ENCODE measurements at regions not wholly inside any gene's neighbourhood (a gene's known extent, or its start where the extent isn't known, plus 50 kb on each side); places are given as distances from the start of the nearest gene placed in this dataset.
"Not testable (repeated sequence)": the region's sequence is repeated elsewhere in the genome, so short reads cannot be mapped to it uniquely, and the experiment has no call there.

- DNase-seq (ENCODE audit: low read depth) = not testable (repeated sequence)
Measured at GRCh38 chr6:145158636-145159035, 576.7 kb downstream of the EPM2A start.

DNA sequence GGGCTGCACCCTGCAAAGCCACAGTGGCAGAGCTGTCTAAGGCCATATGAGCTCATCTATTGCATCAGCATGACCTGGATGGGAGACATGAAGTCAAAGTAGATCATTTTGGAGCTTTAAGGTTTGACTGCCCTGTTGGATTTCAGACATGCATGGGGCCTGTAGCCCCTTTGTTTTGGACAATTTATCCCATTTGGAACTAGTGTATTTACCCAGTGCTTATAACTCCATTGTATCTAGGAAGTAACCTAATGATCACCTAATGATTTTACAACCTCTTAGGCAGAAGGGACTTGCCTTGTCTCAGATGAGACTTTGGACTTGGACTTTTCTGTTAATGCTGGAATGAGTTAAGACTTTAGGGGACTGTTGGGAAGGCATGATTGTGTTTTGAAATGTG lies 575.4 kb downstream of the EPM2A start:
- DNase-seq (ENCODE audit: low read depth) = no peak

DNA sequence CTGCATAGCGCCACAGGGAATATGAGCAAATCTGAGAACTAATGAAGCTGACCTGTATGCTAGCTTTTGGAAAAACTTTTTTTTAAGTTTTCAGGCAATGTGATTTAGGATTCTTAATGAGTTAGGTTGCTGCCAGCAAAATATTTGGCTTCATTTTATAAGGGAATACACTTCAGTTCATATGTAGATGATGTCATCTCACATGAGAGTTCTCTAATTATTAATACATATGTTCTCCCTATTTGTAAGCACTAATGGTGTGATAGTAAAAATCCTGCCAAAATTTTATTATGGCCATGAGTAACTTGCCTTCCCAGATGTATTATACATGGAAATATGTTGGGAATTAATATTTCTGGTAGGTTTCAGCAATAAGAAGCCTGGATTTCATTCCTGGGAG lies 573.8 kb downstream of the EPM2A start:
- DNase-seq (ENCODE audit: low read depth) = no peak

DNA sequence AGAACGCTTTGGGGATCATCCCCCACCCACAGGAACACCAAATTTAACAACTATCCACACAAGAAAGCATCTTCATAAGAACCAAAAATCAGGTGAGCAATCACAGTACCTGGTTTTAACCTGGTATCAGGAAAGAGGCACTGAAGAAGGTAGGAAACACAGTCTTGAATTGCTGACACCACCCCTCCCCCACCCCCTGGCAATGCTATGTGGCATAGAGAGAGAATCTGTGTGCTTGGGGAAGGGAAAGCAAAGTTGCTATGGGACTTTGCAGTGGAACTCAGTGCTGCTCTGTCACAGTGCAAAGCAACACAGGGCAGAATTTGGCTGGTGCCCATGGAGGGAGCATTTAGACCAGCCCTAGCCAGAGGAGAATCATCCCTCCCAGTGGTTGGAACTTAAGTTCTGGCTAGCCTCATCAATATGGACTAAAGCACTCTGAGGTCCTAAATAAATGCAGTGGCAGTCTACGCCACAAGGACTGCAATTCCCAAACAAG lies 565.5 kb downstream of the EPM2A start:
- no peak for DNase-seq (ENCODE audit: low read depth)

- DNase-seq (ENCODE audit: low read depth) = no peak
Measured at GRCh38 chr6:145175470-145175869, 559.9 kb downstream of the EPM2A start.

DNA sequence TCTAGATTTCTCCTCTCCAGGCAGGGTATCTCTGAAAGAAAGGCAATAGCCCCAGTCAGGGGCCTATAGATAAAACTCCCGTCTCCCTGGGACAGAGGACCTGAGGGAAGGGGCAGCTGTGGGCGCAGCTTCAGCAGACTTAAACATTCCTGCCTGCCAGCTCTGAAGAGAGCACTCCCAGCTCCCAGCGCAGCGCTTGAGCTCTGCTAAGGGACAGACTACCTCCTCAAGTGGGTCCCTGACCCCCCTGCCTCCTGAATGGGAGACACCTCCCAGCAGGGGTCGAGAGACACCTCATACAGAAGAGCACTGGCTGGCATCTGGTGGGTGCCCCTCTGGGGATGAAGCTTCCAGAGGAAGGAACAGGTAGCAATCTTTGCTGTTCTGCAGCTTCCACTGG lies 556.9 kb downstream of the EPM2A start:
- DNase-seq (ENCODE audit: low read depth) = no peak

DNA sequence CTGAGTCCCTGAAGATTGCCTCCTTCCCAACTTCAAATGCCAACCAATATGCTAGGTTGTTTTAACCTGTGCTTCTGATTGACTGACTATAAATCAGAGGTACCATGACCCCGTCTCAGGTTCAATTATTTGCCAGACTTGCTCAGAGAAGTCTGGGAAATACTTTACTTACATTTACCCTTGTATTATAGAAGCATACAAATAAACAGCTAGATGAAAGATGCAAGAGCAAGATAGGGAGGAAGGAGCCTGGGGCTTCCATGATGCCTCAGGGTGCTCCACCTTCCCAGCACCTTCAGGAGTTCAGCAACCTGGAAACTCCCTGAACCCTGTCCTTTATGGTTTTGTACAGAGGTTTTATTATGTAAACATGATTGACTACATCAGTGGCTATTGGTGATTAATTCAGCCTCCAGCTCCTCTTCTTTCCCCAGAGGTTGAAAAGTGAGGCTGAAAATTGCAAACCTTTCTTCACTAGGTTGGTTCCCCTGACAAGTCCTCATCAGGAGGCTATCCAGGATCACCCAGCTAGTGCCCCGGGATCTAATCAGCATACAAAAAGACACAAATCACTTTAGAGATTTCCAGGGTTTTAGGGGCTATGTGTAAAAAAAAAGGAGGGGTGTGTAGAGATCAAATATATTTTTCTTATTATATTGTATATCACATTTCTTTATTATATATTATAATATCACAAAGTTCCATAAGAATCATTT lies 547.7 kb downstream of the EPM2A start:
- no peak for DNase-seq (ENCODE audit: low read depth)

GRCh38 chr6:145189836-145190235 lies 545.5 kb downstream of the EPM2A start:
- no peak for DNase-seq (ENCODE audit: low read depth)

- DNase-seq (ENCODE audit: low read depth) = no peak
Measured at GRCh38 chr6:145194389-145194788, 540.9 kb downstream of the EPM2A start.

DNA sequence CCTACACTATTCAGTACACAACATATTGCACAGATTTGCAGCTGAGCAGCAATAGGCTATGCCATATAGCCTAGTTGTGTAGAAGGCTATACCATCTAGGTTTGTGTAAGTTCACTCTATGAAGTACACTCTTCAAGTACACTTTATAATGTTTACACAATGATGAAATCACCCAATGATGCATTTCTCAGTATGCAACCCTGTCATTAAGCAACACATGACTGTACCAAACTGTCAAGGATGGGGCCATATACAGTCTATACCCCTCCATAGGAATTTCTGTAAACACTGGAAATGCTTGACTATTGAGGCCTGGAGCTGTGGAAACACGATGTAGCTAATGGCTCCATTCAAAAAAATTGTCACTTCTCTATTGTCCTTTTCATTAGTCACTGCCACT lies 535.4 kb downstream of the EPM2A start:
- DNase-seq (ENCODE audit: low read depth) = no peak

- DNase-seq (ENCODE audit: low read depth) = no peak
Measured at GRCh38 chr6:145204301-145204700, 531.0 kb downstream of the EPM2A start.

GRCh38 chr6:145206247-145206907 lies 528.9 kb downstream of the EPM2A start:
- DNase-seq (ENCODE audit: low read depth) = no peak

DNA sequence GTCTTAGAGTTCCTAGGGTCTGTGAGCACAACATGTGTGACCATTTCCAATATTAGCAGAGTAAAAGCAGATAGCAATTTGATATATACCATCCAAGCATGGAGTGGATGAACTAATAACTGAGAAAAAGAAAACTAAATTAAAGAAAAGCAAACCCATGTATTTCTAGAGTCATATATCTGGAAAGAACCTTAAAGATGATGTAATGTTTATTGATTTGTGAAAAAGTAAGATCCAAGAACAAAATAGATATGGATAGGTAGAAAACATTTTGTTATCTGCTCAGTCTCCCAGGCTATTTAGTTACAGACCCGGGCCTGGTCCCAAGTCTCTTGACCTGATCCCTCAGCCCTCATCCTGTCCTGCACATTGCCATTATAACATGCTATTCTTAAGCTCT lies 526.8 kb downstream of the EPM2A start:
- DNase-seq (ENCODE audit: low read depth) = no peak

- DNase-seq (ENCODE audit: low read depth) = no peak
Measured at GRCh38 chr6:145209272-145209671, 526.0 kb downstream of the EPM2A start.

DNA sequence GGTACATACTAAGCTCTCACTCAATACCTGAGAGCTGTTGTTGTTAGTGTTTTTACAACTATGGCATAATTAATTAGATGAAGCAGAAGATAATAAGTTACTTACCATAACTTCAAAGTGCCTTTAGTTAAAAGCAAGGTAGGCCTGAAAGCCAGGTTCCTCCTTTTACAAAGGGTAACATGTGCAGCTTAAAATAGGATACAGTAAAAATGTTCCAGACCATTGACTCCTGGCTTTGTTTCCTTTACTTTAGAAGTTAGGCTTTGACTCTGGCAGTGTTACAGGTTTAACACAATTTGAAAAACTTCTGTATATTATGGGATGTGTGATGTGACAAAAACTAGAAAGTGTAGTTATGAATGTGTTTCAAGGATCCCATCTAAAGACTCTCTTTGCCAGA lies 522.5 kb downstream of the EPM2A start:
- no peak for DNase-seq (ENCODE audit: low read depth)

- no peak for DNase-seq (ENCODE audit: low read depth)
Measured at GRCh38 chr6:145213614-145214013, 521.7 kb downstream of the EPM2A start.

GRCh38 chr6:145214570-145214969 lies 520.8 kb downstream of the EPM2A start:
- no peak for DNase-seq (ENCODE audit: low read depth)

- DNase-seq (ENCODE audit: low read depth) = no peak
Measured at GRCh38 chr6:145224450-145224849, 510.9 kb downstream of the EPM2A start.

DNA sequence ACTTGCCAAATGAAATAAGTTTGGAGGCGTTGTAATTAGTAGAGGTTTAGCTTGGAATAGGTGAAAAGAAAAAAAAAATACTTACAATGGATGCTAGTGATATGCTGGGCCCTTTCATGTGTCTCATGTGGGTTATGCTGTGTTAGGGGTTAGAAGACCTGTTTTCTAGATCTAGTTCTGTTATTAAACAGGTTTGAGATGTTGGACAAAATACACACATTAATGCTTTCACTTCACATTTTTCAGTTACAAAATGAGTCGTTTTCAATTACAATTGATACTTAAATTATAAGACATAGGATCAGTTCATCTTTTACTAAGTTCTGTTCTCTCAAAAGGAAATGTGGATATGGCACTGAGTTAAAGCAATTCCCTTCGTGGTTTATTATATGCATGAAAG lies 509.8 kb downstream of the EPM2A start:
- DNase-seq (ENCODE audit: low read depth) = no peak

DNA sequence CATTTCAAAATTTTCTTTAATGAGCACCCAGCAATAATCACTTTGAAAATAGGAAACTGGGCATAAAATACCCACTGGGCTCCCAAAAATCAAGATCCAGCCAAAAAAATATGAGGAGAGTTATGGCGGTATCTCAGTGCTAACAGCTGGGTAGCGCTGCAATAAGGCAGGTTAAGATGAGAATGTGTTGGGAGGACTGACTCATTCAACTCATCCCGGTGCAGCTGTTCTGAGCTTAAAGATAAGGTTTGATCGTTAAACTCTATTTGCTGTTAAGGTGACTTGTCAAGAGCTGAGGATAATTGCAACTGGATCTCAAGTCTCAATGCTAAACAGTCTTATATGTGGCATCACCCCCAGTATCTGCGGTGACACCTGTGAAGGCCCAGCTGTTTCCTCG lies 507.7 kb downstream of the EPM2A start:
- DNase-seq (ENCODE audit: low read depth) = no peak

GRCh38 chr6:145228962-145229582 lies 506.2 kb downstream of the EPM2A start:
- DNase-seq (ENCODE audit: low read depth) = no peak

DNA sequence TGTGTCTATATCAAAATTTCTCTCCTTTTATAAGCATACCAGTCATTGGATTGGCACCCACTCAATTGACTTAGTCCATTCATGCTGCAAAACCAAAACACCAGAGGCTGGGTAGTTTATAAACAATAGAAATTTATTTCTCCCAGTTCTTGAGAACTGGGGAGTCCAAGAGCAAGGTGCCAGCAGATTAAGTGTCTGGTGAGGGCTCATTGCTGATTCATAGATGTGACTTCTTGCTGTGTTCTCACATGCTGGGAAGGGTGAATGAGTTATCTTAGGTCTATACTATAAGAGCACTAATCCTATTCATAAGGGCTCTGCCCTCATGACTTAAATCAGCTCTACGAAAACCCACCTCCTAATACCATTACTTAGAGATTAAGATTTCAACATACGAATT lies 501.4 kb downstream of the EPM2A start:
- no peak for DNase-seq (ENCODE audit: low read depth)

GRCh38 chr6:145235207-145235606 lies 500.1 kb downstream of the EPM2A start:
- no peak for DNase-seq (ENCODE audit: low read depth)
